Activated naive CD4-positive, alpha-beta T cell treated with Interleukin-2 at 50 U/mL for 16 hours (primary cell): ENCODE measurements at regions not wholly inside any gene's neighbourhood (a gene's known extent, or its start where the extent isn't known, plus 50 kb on each side); places are given as distances from the start of the nearest gene placed in this dataset.

ENCODE experiments used
- DNase-seq: peaks from one replicate; pipeline ENCODE4 v3.0.0-alpha.2; 2020

GRCh38 chr1:166221316-166221715 is 54.5 kb upstream of the FAM78B start:
- DNase-seq, result no peak

GRCh38 chr1:166233750-166234366 is 67.1 kb upstream of the FAM78B start:
- no peak for DNase-seq

- no peak for DNase-seq
Observed at GRCh38 chr1:166235728-166236127, 68.9 kb upstream of the FAM78B start.

GRCh38 chr1:166237675-166238074 is 70.9 kb upstream of the FAM78B start:
- DNase-seq, result no peak

- DNase-seq, result no peak
Observed at GRCh38 chr1:166253076-166253779, 86.4 kb upstream of the FAM78B start.

GRCh38 chr1:166258017-166258416 is 91.2 kb upstream of the FAM78B start:
- DNase-seq, result no peak

- DNase-seq, result no peak
Observed at GRCh38 chr1:166261511-166261910, 94.7 kb upstream of the FAM78B start.

- no peak for DNase-seq
Observed at GRCh38 chr1:166270476-166271150, 103.8 kb upstream of the FAM78B start.

- no peak for DNase-seq
Observed at GRCh38 chr1:166271151-166271538, 104.3 kb upstream of the FAM78B start.

- DNase-seq, result no peak
Observed at GRCh38 chr1:166272155-166272554, 105.4 kb upstream of the FAM78B start.

GRCh38 chr1:166272851-166273250 is 106.0 kb upstream of the FAM78B start:
- DNase-seq, result no peak

GRCh38 chr1:166273618-166274017 is 106.8 kb upstream of the FAM78B start:
- DNase-seq, result no peak

- DNase-seq, result no peak
Observed at GRCh38 chr1:166282391-166283137, 115.8 kb upstream of the FAM78B start.

GRCh38 chr1:166283190-166283589 is 116.4 kb upstream of the FAM78B start:
- DNase-seq, result no peak

GRCh38 chr1:166283600-166283999 is 116.8 kb upstream of the FAM78B start:
- no peak for DNase-seq

GRCh38 chr1:166289309-166290050 is 122.7 kb upstream of the FAM78B start:
- no peak for DNase-seq

- DNase-seq, result no peak
Observed at GRCh38 chr1:166295656-166296055, 128.9 kb upstream of the FAM78B start.

- DNase-seq, result no peak
Observed at GRCh38 chr1:166297993-166298392, 131.2 kb upstream of the FAM78B start.

GRCh38 chr1:166300767-166301166 is 134.0 kb upstream of the FAM78B start:
- DNase-seq, result no peak

- no peak for DNase-seq
Observed at GRCh38 chr1:166302989-166303758, 136.4 kb upstream of the FAM78B start.

GRCh38 chr1:166304131-166304530 is 137.3 kb upstream of the FAM78B start:
- DNase-seq, result no peak

- no peak for DNase-seq
Observed at GRCh38 chr1:166305371-166305770, 138.6 kb upstream of the FAM78B start.
